Ishikawa (cell line): ENCODE measurements at regions not wholly inside any gene's neighbourhood (a gene's known extent, or its start where the extent isn't known, plus 50 kb on each side); places are given as distances from the start of the nearest gene placed in this dataset.

Experiments
- CEBPB ChIP-seq: IDR thresholded peaks from 2 replicates; pipeline ENCODE4 v1.6.1; 2012
- EP300 ChIP-seq: IDR thresholded peaks from 2 replicates; pipeline ENCODE4 v1.6.1; 2012; ENCODE audit warnings: borderline replicate concordance
- FOXM1 ChIP-seq: IDR thresholded peaks from 2 replicates; pipeline ENCODE4 v1.6.1; 2012; ENCODE audit warnings: low read depth, borderline replicate concordance
- MAX ChIP-seq: IDR thresholded peaks from 2 replicates; pipeline ENCODE4 v1.6.1; 2012
- YY1 ChIP-seq: IDR thresholded peaks from 2 replicates; pipeline ENCODE4 v1.6.1; 2012; ENCODE audit warnings: low read depth

- TF ChIP-seq FOXM1 (no peak), EP300 (no peak), YY1 (no peak), MAX (no peak), CEBPB (no peak)
Measured at GRCh38 chrX:46444011-46444410, 101.2 kb downstream of the ZNF674 start.
